Natural killer cell (primary cell): ENCODE measurements at regions not wholly inside any gene's neighbourhood (a gene's known extent, or its start where the extent isn't known, plus 50 kb on each side); places are given as distances from the start of the nearest gene placed in this dataset.

ENCODE experiments used
- ATAC-seq, 3 donors: fragments of 150-1000 bp in 2 of 3; fragments of 200-7000 bp in 1 of 3; cut with Tn5 transposase; 1 replicate in 1 of 3; 2 replicates in 2 of 3; pipeline ENCODE4 v1.10.0; 2021; ENCODE audit warnings: mild to moderate bottlenecking in 2 of 3, moderate library complexity in 2 of 3
- DNase-seq, 2 donors: peaks; one replicate each; pipeline versions ENCODE4 v3.0.0 to v3.0.0-alpha.2; 2013 to 2021; ENCODE audit warnings: mixed read lengths in 1 of 2
- H3K27ac ChIP-seq: one replicate; pipeline ENCODE4 v1.5.1; 2013; ENCODE audit warnings: mild to moderate bottlenecking, low read length
- H3K27me3 ChIP-seq: one replicate; pipeline ENCODE4 v1.6.1; 2013; ENCODE audit warnings: low read length; ENCODE audit not compliant: control insufficient read depth, insufficient read depth
- H3K36me3 ChIP-seq: one replicate; pipeline ENCODE4 v1.6.1; 2013; ENCODE audit warnings: low read length; ENCODE audit not compliant: control insufficient read depth, insufficient read depth
- H3K4me1 ChIP-seq: one replicate; pipeline ENCODE4 v1.6.1; 2013; ENCODE audit warnings: low read length; ENCODE audit not compliant: control insufficient read depth, insufficient read depth
- H3K4me3 ChIP-seq: one replicate; pipeline ENCODE4 v1.5.1; 2013; ENCODE audit warnings: low read length
- H3K9me3 ChIP-seq: one replicate; pipeline ENCODE4 v1.6.1; 2013; ENCODE audit warnings: low read length; ENCODE audit not compliant: control insufficient read depth, insufficient read depth
- H3K27ac Mint-ChIP-seq, 2 donors: one replicate each; pipeline ENCODE4 v1.8.0; 2022; ENCODE audit warnings: mild to moderate bottlenecking in 2 of 2, mixed read lengths in 2 of 2, moderate library complexity in 1 of 2
- H3K27me3 Mint-ChIP-seq, 2 donors: one replicate each; pipeline ENCODE4 v1.8.0; 2022; ENCODE audit warnings: low read depth in 2 of 2, mixed read lengths in 2 of 2
- H3K36me3 Mint-ChIP-seq: one replicate; pipeline ENCODE4 v1.8.0; 2022; ENCODE audit warnings: mixed read lengths
- H3K4me1 Mint-ChIP-seq, 2 donors: one replicate each; pipeline ENCODE4 v1.8.0; 2022; ENCODE audit warnings: mixed read lengths in 2 of 2
- H3K4me3 Mint-ChIP-seq: one replicate; pipeline ENCODE4 v1.8.0; 2022; ENCODE audit warnings: mild to moderate bottlenecking, moderate library complexity, mixed read lengths
- H3K9me3 Mint-ChIP-seq, 2 donors: one replicate each; pipeline ENCODE4 v1.8.0; 2022; ENCODE audit warnings: mixed read lengths in 2 of 2
- WGBS: methylation state at CpG from one replicate; pipeline ENCODE4 v1.1.7; 2013; ENCODE audit warnings: missing lambda C conversion rate; ENCODE audit not compliant: insufficient coverage; 5-methylcytosine and 5-hydroxymethylcytosine counted together
- intact Hi-C: fragments of 100-400 bp; cut with micrococcal nuclease; formaldehyde crosslinking; loops from one replicate; pipeline ENCODE4 v1.14.2; 2022
- TF ChIP-seq, protein P1 (sequence below): fragments of 200-600 bp; IDR thresholded peaks from one replicate; pipeline ENCODE4 v1.8.0; 2022; ENCODE audit warnings: antibody characterized with exemption

DNA sequence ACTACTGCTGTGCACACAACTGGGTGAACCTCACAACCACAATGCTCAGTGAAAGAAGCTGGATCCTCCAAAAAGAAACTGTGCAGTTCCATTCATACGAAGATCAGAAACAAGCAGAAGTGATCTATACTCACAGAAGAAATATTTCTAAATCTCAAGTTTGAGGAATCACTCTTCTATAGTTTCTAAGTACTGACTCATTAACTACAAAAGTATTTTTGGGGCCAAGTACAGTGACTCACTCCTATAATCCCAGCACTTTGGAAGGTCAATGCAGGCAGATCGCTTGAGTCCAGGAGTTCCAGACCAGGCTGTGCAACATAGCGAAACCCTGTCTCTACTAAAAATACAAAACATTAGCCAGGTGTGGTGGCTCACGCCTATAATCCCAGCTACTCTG, 51.3 kb upstream of the RELL1 start:
- WGBS, result 91% methylated on average over 4 of the region's 4 CpGs

More for the DNA sequence above, 51.3 kb upstream of the RELL1 start:
- no peaks in the 10 kb centered on the region for H3K36me3 ChIP-seq
- no peaks in the 10 kb centered on the region for H3K9me3 ChIP-seq
- intact Hi-C loops, result no loop called here
- Mint-ChIP-seq H3K36me3 (no peaks in the 10 kb centered on the region), H3K4me3 (no peak overlapping the region), H3K9me3 (no peaks in the 10 kb centered on the region), H3K4me1 (no peaks in the 10 kb centered on the region), H3K27me3 (peaks cover 3 to 7% of the 10 kb centered on the region in 2 donors), H3K27ac (no peak overlapping the region)
- no peak for DNase-seq
- H3K27ac ChIP-seq, result no peak overlapping the region
- H3K4me1 ChIP-seq, result no peaks in the 10 kb centered on the region
- no peaks in the 10 kb centered on the region for H3K27me3 ChIP-seq
- TF ChIP-seq, protein P1, sequence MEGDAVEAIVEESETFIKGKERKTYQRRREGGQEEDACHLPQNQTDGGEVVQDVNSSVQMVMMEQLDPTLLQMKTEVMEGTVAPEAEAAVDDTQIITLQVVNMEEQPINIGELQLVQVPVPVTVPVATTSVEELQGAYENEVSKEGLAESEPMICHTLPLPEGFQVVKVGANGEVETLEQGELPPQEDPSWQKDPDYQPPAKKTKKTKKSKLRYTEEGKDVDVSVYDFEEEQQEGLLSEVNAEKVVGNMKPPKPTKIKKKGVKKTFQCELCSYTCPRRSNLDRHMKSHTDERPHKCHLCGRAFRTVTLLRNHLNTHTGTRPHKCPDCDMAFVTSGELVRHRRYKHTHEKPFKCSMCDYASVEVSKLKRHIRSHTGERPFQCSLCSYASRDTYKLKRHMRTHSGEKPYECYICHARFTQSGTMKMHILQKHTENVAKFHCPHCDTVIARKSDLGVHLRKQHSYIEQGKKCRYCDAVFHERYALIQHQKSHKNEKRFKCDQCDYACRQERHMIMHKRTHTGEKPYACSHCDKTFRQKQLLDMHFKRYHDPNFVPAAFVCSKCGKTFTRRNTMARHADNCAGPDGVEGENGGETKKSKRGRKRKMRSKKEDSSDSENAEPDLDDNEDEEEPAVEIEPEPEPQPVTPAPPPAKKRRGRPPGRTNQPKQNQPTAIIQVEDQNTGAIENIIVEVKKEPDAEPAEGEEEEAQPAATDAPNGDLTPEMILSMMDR, result no peak
- ATAC-seq, result no peak
- H3K4me3 ChIP-seq, result no peak overlapping the region
